ENCODE measurements at regions not wholly inside any gene's neighbourhood (a gene's known extent, or its start where the extent isn't known, plus 50 kb on each side); places are given as distances from the start of the nearest gene placed in this dataset.

DNA sequence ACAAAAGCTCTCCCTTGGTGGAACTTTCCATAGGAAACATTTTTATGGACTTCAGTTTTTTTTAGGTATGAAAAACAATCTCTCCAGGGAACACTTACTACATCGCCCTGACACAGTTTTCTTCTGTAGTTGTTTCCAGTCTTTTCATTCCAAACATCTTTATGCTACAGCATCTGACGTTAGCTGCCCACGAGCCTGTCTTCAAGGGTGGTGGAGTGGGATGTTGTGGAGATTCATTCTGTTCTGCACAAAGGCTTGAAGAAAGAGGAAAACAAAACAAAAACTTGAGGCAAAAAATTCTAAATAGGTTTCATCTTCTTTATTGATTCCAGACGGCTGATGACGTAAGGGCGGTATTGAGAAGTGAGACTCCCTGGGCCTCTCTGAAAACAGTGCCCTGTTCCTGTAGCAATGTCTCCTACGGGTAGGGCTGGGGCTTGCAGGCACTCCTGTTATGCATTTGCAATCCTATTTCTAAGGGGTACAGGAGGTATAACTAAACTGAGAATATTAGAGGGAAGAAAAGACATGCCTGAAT lies 375.0 kb downstream of the RNF144A start:
- Histone ChIP-seq H3K27me3 (no peaks in the 10 kb centered on the region), H3K36me3 (no peaks in the 10 kb centered on the region), H3K4me3 (no peak overlapping the region), H3K4me1 (no peaks in the 10 kb centered on the region), H3K27ac (no peak overlapping the region), H3K9me3 (no peaks in the 10 kb centered on the region)
- WGBS, 2 donors = 81 to 87% methylated on average over 7 of the region's 7 CpGs
- TF ChIP-seq CTCF (IDR thresholded peaks at IDR 0.05) (no peak), POLR2A (IDR thresholded peaks at IDR 0.05) (no peak)
- no peak for DNase-seq
- intact Hi-C loops (cut with DNase I) = no loop called here

GRCh38 chr2:7309582-7309981 lies 392.4 kb downstream of the RNF144A start:
- 92% methylated on average over 6 of the region's 6 CpGs for WGBS, 2 donors
- H3K4me3 ChIP-seq = no peak overlapping the region
- no peak overlapping the region for H3K27ac ChIP-seq
- TF ChIP-seq POLR2A (IDR thresholded peaks at IDR 0.05) = no peak
- no peak for TF ChIP-seq CTCF (IDR thresholded peaks at IDR 0.05)
- intact Hi-C loops (cut with DNase I) = no loop called here
- H3K9me3 ChIP-seq = no peaks in the 10 kb centered on the region
- no peaks in the 10 kb centered on the region for H3K36me3 ChIP-seq
- no peaks in the 10 kb centered on the region for H3K4me1 ChIP-seq
- no peak for DNase-seq
- no peaks in the 10 kb centered on the region for H3K27me3 ChIP-seq

DNA sequence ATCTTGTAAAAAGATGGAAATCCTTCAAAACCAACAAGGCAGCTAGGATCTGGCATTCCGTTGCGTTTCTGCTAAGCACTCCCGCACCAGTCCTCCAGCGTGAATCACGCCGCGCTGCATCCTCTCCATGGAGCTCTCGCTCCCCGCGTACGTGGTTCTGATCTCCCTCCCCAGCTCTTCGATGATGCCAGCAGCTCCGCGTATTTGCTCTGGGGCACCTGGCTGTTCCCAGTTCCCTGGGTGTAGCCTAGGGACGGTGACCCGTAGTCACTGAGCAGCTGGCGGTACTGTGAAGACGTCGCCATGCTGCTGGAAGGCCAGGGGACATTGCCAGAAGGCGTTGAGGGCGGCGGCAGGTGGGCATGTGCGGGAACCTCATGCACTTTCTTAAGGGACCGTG lies 407.5 kb downstream of the RNF144A start:
- Histone ChIP-seq H3K9me3 (no peaks in the 10 kb centered on the region), H3K27ac (no peak overlapping the region), H3K36me3 (no peaks in the 10 kb centered on the region), H3K4me3 (no peak overlapping the region), H3K27me3 (peaks cover 0 to 14% (median 0%) of the 10 kb centered on the region in 4 donors), H3K4me1 (no peaks in the 10 kb centered on the region)
- TF ChIP-seq CTCF (IDR thresholded peaks at IDR 0.05) (no peak), POLR2A (IDR thresholded peaks at IDR 0.05) (no peak)
- intact Hi-C loops (cut with DNase I) = no loop called here
- WGBS, 2 donors = 57 to 72% methylated on average over 7 to 19 of the region's 24 CpGs
- DNase-seq = no peak

GRCh38 chr2:7325186-7325585 lies 408.0 kb downstream of the RNF144A start:
- intact Hi-C loops (cut with DNase I) = no loop called here
- Histone ChIP-seq H3K36me3 (no peaks in the 10 kb centered on the region), H3K27me3 (peaks cover 0 to 14% (median 0%) of the 10 kb centered on the region in 4 donors), H3K4me3 (no peak overlapping the region), H3K9me3 (no peaks in the 10 kb centered on the region), H3K27ac (no peak overlapping the region), H3K4me1 (no peaks in the 10 kb centered on the region)
- TF ChIP-seq POLR2A (IDR thresholded peaks at IDR 0.05) (no peak), CTCF (IDR thresholded peaks at IDR 0.05) (no peak)
- WGBS, 2 donors = 66 to 84% methylated on average over 4 of the region's 4 CpGs
- no peak for DNase-seq

DNA sequence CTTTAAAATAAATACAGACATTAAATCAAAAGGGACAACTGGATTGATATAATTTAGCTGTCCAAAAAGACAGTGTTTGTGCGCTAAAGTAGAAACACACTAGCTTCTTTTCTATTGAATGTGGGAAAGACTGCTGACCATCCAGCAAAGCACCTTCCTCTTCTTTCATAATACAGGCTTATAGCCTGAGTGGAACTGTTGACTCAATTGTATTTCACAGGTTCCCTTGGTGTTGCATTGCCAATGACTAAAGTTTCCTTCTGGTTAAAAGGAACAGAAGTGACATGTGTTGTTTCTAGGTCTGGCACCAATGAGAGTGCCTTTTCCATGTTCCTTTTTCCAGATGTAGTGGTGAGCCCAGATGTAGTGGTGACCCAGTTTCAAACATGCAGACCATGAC lies 412.3 kb downstream of the RNF144A start:
- TF ChIP-seq POLR2A (IDR thresholded peaks at IDR 0.05) = no peak
- TF ChIP-seq CTCF (IDR thresholded peaks at IDR 0.05) = no peak
- H3K4me3 ChIP-seq = no peak overlapping the region
- WGBS, 2 donors = 88 to 95% methylated on average over 1 of the region's 1 CpG
- no peaks in the 10 kb centered on the region for H3K9me3 ChIP-seq
- H3K4me1 ChIP-seq = no peaks in the 10 kb centered on the region
- no peak overlapping the region for H3K27ac ChIP-seq
- H3K36me3 ChIP-seq = no peaks in the 10 kb centered on the region
- peaks cover 0 to 4% (median 0%) of the 10 kb centered on the region in 4 donors for H3K27me3 ChIP-seq
- no peak for DNase-seq
- intact Hi-C loops (cut with DNase I) = no loop called here
